Ascending aorta (tissue), 2 donors: ENCODE measurements at regions not wholly inside any gene's neighbourhood (a gene's known extent, or its start where the extent isn't known, plus 50 kb on each side); places are given as distances from the start of the nearest gene placed in this dataset.

Experiments used
- DNase-seq, 2 donors: peaks; one replicate each; pipeline ENCODE4 v3.0.0-alpha.2; 2019; ENCODE audit warnings: low spot score in 2 of 2
- H3K27ac ChIP-seq, 2 donors: fragments of 200-600 bp; sonication (generic); one replicate each; pipeline ENCODE4 v1.5.1; 2016 to 2017; ENCODE audit warnings: mild to moderate bottlenecking in 1 of 2
- H3K27me3 ChIP-seq: fragments of 200-600 bp; sonication (generic); one replicate; pipeline ENCODE4 v1.5.1; 2017
- H3K36me3 ChIP-seq, 2 donors: fragments of 200-600 bp; sonication (generic); one replicate each; pipeline ENCODE4 v1.5.1; 2016
- H3K4me1 ChIP-seq, 2 donors: fragments of 200-600 bp; sonication (generic); one replicate each; pipeline ENCODE4 v1.5.1; 2016 to 2017; ENCODE audit warnings: mild to moderate bottlenecking in 1 of 2
- H3K4me3 ChIP-seq, 2 donors: fragments of 200-600 bp; sonication (generic); one replicate each; pipeline ENCODE4 v1.5.1; 2016 to 2017; ENCODE audit warnings: mild to moderate bottlenecking in 1 of 2
- H3K9me3 ChIP-seq, 2 donors: fragments of 200-600 bp; sonication (generic); one replicate each; pipeline ENCODE4 v1.5.1; 2016
- CTCF ChIP-seq, 3 experiments: fragments of 200-600 bp in 2 of 3; fragments of 450-650 bp in 1 of 3; sonication (generic) in 2 of 3; IDR thresholded peaks; one replicate each; pipeline ENCODE4 v1.5.1; 2016 to 2019; ENCODE audit warnings: antibody characterized with exemption in 3 of 3, mild to moderate bottlenecking in 1 of 3, moderate library complexity in 1 of 3
- intact Hi-C: fragments of 100-400 bp; cut with DNase I; formaldehyde crosslinking; loops from one replicate; pipeline ENCODE4 v1.15.1; 2023

GRCh38 chr5:156006026-156006647, 320.8 kb upstream of the SGCD start:
- no peaks in the 10 kb centered on the region for H3K9me3 ChIP-seq
- H3K36me3 ChIP-seq: no peaks in the 10 kb centered on the region
- no peaks in the 10 kb centered on the region for H3K4me1 ChIP-seq
- TF ChIP-seq CTCF (IDR thresholded peaks at IDR 0.05): no peak
- no peak overlapping the region for H3K27ac ChIP-seq
- intact Hi-C loops: no loop called here
- no peak overlapping the region for H3K4me3 ChIP-seq
- H3K27me3 ChIP-seq: no peaks in the 10 kb centered on the region
- DNase-seq: no peak

- no peaks in the 10 kb centered on the region for H3K4me1 ChIP-seq
- no peak for TF ChIP-seq CTCF (IDR thresholded peaks at IDR 0.05)
- H3K36me3 ChIP-seq: no peaks in the 10 kb centered on the region
- no peak overlapping the region for H3K4me3 ChIP-seq
- H3K27ac ChIP-seq: no peak overlapping the region
- H3K9me3 ChIP-seq: no peaks in the 10 kb centered on the region
- intact Hi-C loops: no loop called here
- no peak for DNase-seq
- H3K27me3 ChIP-seq: no peaks in the 10 kb centered on the region
Observed at GRCh38 chr5:156008844-156009243, 318.1 kb upstream of the SGCD start.

GRCh38 chr5:156009583-156009982, 317.4 kb upstream of the SGCD start:
- no peaks in the 10 kb centered on the region for H3K36me3 ChIP-seq
- intact Hi-C loops: no loop called here
- H3K27ac ChIP-seq: no peak overlapping the region
- no peaks in the 10 kb centered on the region for H3K27me3 ChIP-seq
- no peaks in the 10 kb centered on the region for H3K4me1 ChIP-seq
- H3K4me3 ChIP-seq: no peak overlapping the region
- no peak for TF ChIP-seq CTCF (IDR thresholded peaks at IDR 0.05)
- DNase-seq: no peak
- H3K9me3 ChIP-seq: no peaks in the 10 kb centered on the region

GRCh38 chr5:156015137-156015536, 311.8 kb upstream of the SGCD start:
- Histone ChIP-seq H3K4me1 (no peaks in the 10 kb centered on the region), H3K27ac (no peak overlapping the region), H3K4me3 (no peak overlapping the region), H3K9me3 (no peaks in the 10 kb centered on the region), H3K36me3 (no peaks in the 10 kb centered on the region), H3K27me3 (no peaks in the 10 kb centered on the region)
- TF ChIP-seq CTCF (IDR thresholded peaks at IDR 0.05): no peak
- intact Hi-C loops: no loop called here
- no peak for DNase-seq

- Histone ChIP-seq H3K27ac (no peak overlapping the region), H3K4me3 (no peak overlapping the region), H3K27me3 (no peaks in the 10 kb centered on the region), H3K36me3 (no peaks in the 10 kb centered on the region), H3K9me3 (no peaks in the 10 kb centered on the region), H3K4me1 (no peaks in the 10 kb centered on the region)
- DNase-seq: no peak
- TF ChIP-seq CTCF (IDR thresholded peaks at IDR 0.05): no peak
- intact Hi-C loops: no loop called here
Observed at GRCh38 chr5:156019130-156019529, 307.8 kb upstream of the SGCD start.
